ENCODE measurements at regions not wholly inside any gene's neighbourhood (a gene's known extent, or its start where the extent isn't known, plus 50 kb on each side); places are given as distances from the start of the nearest gene placed in this dataset.

- no peaks in the 10 kb centered on the region for H3K79me1 ChIP-seq (ENCODE audit: low read depth, low read length)
- H3K36me3 ChIP-seq (ENCODE audit: control insufficient read depth in 2 of 4, insufficient read depth in 4 of 4, low read length in 3 of 4), result no peaks in the 10 kb centered on the region
- H3K27me3 ChIP-seq (replicated peaks in 1 of 4; ENCODE audit: control insufficient read depth in 3 of 4, extremely low read depth in 1 of 4, insufficient read depth in 3 of 4, low read length in 3 of 4), result no peaks in the 10 kb centered on the region
- no peak overlapping the region for H3K18ac ChIP-seq (ENCODE audit: extremely low read depth, low read length)
- no peak overlapping the region for H3K4ac ChIP-seq (replicated peaks; ENCODE audit: insufficient read length, low read depth, low read length)
- H4K91ac ChIP-seq (replicated peaks; ENCODE audit: insufficient read length, low read length), result no peak overlapping the region
- no peak overlapping the region for H3K27ac ChIP-seq (ENCODE audit: low read depth, low read length)
- DNase-seq (ENCODE audit: low read depth in 1 of 2, low spot score in 2 of 2), result no peak
- H3K79me2 ChIP-seq (ENCODE audit: control insufficient read depth in 1 of 2, insufficient read depth in 2 of 2, low read length in 2 of 2), result no peaks in the 10 kb centered on the region
- no peak overlapping the region for H3K14ac ChIP-seq (ENCODE audit: insufficient read length)
- H2BK15ac ChIP-seq (ENCODE audit: low read length), result no peak overlapping the region
- H3K9me3 ChIP-seq (ENCODE audit: insufficient read depth in 2 of 2, low read depth in 1 of 2, low read length in 1 of 2), result no peaks in the 10 kb centered on the region
- H3K4me2 ChIP-seq (ENCODE audit: insufficient read depth in 1 of 2, low read depth in 2 of 2, low read length in 2 of 2), result no peak overlapping the region
- H3K56ac ChIP-seq (replicated peaks; ENCODE audit: insufficient read length, low read depth, low read length), result no peak overlapping the region
- H2BK20ac ChIP-seq (ENCODE audit: low read length), result no peak overlapping the region
- FAIRE-seq, result no peak
- no peak overlapping the region for H3K23ac ChIP-seq (ENCODE audit: insufficient read length)
- H3K4me1 ChIP-seq (replicated peaks in 1 of 4; ENCODE audit: control insufficient read depth in 3 of 4, insufficient read depth in 4 of 4, low read length in 3 of 4), result peaks cover 0 to 10% (median 4%) of the 10 kb centered on the region in 4 experiments; a peak in 4 of 7 replicates
- no peak for TF ChIP-seq CREB1 (IDR thresholded peaks at IDR 0.05)
- no peak for TF ChIP-seq SIN3A (conservative IDR thresholded peaks at IDR 0.05 in 1 of 2, IDR thresholded peaks at IDR 0.05 in 1 of 2; ENCODE audit: low read depth in 1 of 2, low read length in 2 of 2)
- TF ChIP-seq RBBP5 (IDR thresholded peaks at IDR 0.05; ENCODE audit: borderline replicate concordance, low read depth, low read length), result no peak
- no peak for TF ChIP-seq JUND (IDR thresholded peaks at IDR 0.05; ENCODE audit: low read length)
- H3K23me2 ChIP-seq (ENCODE audit: low read depth, low read length), result peaks cover 7% of the 10 kb centered on the region; the same call in 1 of the 2 replicates
- no peaks in the 10 kb centered on the region for H4K20me1 ChIP-seq (replicated peaks in 1 of 2; ENCODE audit: control insufficient read depth in 1 of 2, insufficient read depth in 2 of 2, low read length in 2 of 2)
- no peak overlapping the region for H4K5ac ChIP-seq (ENCODE audit: insufficient read length, low read depth, low read length)
- no peak overlapping the region for H2AK5ac ChIP-seq (ENCODE audit: low read depth, low read length)
- ChIA-PET POLR2A (ENCODE audit: partially characterized antibody) (no interaction called here), CTCF (ENCODE audit: partially characterized antibody) (interaction anchor here (0.7 to 0.8 kb wide), 2 partner anchors 15 to 20 kb away, joined by 3 to 4 read pairs; no protein-coding TSS in a partner anchor)
- no peak overlapping the region for H2BK120ac ChIP-seq (replicated peaks; ENCODE audit: low read depth, low read length)
- no peak overlapping the region for H3K9ac ChIP-seq (replicated peaks in 1 of 4; ENCODE audit: extremely low read depth in 1 of 4, low read depth in 3 of 4, low read length in 3 of 4)
- no peak overlapping the region for H2BK5ac ChIP-seq (ENCODE audit: low read depth, low read length)
- H2AFZ ChIP-seq (ENCODE audit: low read length), result no peak overlapping the region
- no peak overlapping the region for H3K4me3 ChIP-seq (ENCODE audit: extremely low read depth in 1 of 4, insufficient read depth in 2 of 4, low read depth in 3 of 4, low read length in 4 of 4)
- no peak overlapping the region for H4K8ac ChIP-seq (ENCODE audit: extremely low read depth, insufficient read depth, low read length)
- H2BK12ac ChIP-seq (ENCODE audit: low read depth, low read length), result no peak overlapping the region
Observed at GRCh38 chr18:8963876-8964275, 138.6 kb upstream of the NDUFV2 start.

Measured in H1 (cell line).